Activated CD4-positive, alpha-beta T cell treated with anti-CD3 and anti-CD28 coated beads, Interleukin-2, amount 10 ng/mL, durations not matched to agents 24 days and 14 days (primary cell): ENCODE measurements at regions not wholly inside any gene's neighbourhood (a gene's known extent, or its start where the extent isn't known, plus 50 kb on each side); places are given as distances from the start of the nearest gene placed in this dataset.

Experiments
- DNase-seq: peaks from one replicate; pipeline ENCODE4 v3.0.0; 2022
- H3K27ac Mint-ChIP-seq: one replicate; pipeline ENCODE4 v1.8.0; 2022; ENCODE audit warnings: mild to moderate bottlenecking, mixed read lengths
- H3K27me3 Mint-ChIP-seq: one replicate; pipeline ENCODE4 v1.8.0; 2022; ENCODE audit warnings: mixed read lengths
- H3K36me3 Mint-ChIP-seq: one replicate; pipeline ENCODE4 v1.8.0; 2022; ENCODE audit warnings: low read depth, mild to moderate bottlenecking, mixed read lengths
- H3K4me1 Mint-ChIP-seq: one replicate; pipeline ENCODE4 v1.8.0; 2021; ENCODE audit warnings: mixed read lengths
- H3K4me3 Mint-ChIP-seq: one replicate; pipeline ENCODE4 v1.8.0; 2022; ENCODE audit warnings: mild to moderate bottlenecking, moderate library complexity, mixed read lengths
- H3K9me3 Mint-ChIP-seq: one replicate; pipeline ENCODE4 v1.8.0; 2021; ENCODE audit warnings: mixed read lengths
- intact Hi-C: fragments of 100-400 bp; cut with micrococcal nuclease; formaldehyde crosslinking; loops from one replicate; pipeline ENCODE4 v1.15.1; 2023

GRCh38 chr22:47837703-47838102 is 1075.3 kb downstream of the TBC1D22A start:
- no peak for DNase-seq
- no peaks in the 10 kb centered on the region for H3K27me3 Mint-ChIP-seq
- H3K36me3 Mint-ChIP-seq = no peaks in the 10 kb centered on the region
- H3K4me1 Mint-ChIP-seq = no peaks in the 10 kb centered on the region
- H3K27ac Mint-ChIP-seq = no peak overlapping the region
- H3K9me3 Mint-ChIP-seq = no peaks in the 10 kb centered on the region
- H3K4me3 Mint-ChIP-seq = no peak overlapping the region
- intact Hi-C loops = no loop called here

GRCh38 chr22:47836957-47837356 is 1074.5 kb downstream of the TBC1D22A start:
- H3K27me3 Mint-ChIP-seq = no peaks in the 10 kb centered on the region
- no peaks in the 10 kb centered on the region for H3K36me3 Mint-ChIP-seq
- no peak overlapping the region for H3K4me3 Mint-ChIP-seq
- intact Hi-C loops = no loop called here
- DNase-seq = no peak
- no peak overlapping the region for H3K27ac Mint-ChIP-seq
- H3K9me3 Mint-ChIP-seq = no peaks in the 10 kb centered on the region
- H3K4me1 Mint-ChIP-seq = no peaks in the 10 kb centered on the region

- Mint-ChIP-seq H3K4me1 (no peaks in the 10 kb centered on the region), H3K27me3 (no peaks in the 10 kb centered on the region), H3K27ac (no peak overlapping the region), H3K36me3 (no peaks in the 10 kb centered on the region), H3K4me3 (no peak overlapping the region), H3K9me3 (no peaks in the 10 kb centered on the region)
- intact Hi-C loops = no loop called here
- DNase-seq = no peak
These were observed 1073.3 kb downstream of the TBC1D22A start for GRCh38 chr22:47835726-47836125.

- no peaks in the 10 kb centered on the region for H3K4me1 Mint-ChIP-seq
- intact Hi-C loops = no loop called here
- DNase-seq = no peak
- no peaks in the 10 kb centered on the region for H3K9me3 Mint-ChIP-seq
- H3K36me3 Mint-ChIP-seq = no peaks in the 10 kb centered on the region
- no peak overlapping the region for H3K27ac Mint-ChIP-seq
- H3K27me3 Mint-ChIP-seq = no peaks in the 10 kb centered on the region
- H3K4me3 Mint-ChIP-seq = no peak overlapping the region
These were observed 1063.6 kb downstream of the TBC1D22A start for GRCh38 chr22:47826016-47826415.

- no peak for DNase-seq
- Mint-ChIP-seq H3K4me1 (no peaks in the 10 kb centered on the region), H3K4me3 (no peak overlapping the region), H3K27ac (no peak overlapping the region), H3K9me3 (peaks cover 3% of the 10 kb centered on the region), H3K27me3 (no peaks in the 10 kb centered on the region), H3K36me3 (no peaks in the 10 kb centered on the region)
- intact Hi-C loops = no loop called here
These were observed 1060.0 kb downstream of the TBC1D22A start for GRCh38 chr22:47822422-47822821.

- Mint-ChIP-seq H3K9me3 (peaks cover 7% of the 10 kb centered on the region), H3K4me1 (no peaks in the 10 kb centered on the region), H3K27me3 (no peaks in the 10 kb centered on the region), H3K36me3 (no peaks in the 10 kb centered on the region), H3K27ac (no peak overlapping the region), H3K4me3 (no peak overlapping the region)
- no peak for DNase-seq
- intact Hi-C loops = no loop called here
These were observed 1056.0 kb downstream of the TBC1D22A start for GRCh38 chr22:47818496-47818895.

- H3K4me1 Mint-ChIP-seq = no peaks in the 10 kb centered on the region
- intact Hi-C loops = no loop called here
- H3K27me3 Mint-ChIP-seq = no peaks in the 10 kb centered on the region
- H3K36me3 Mint-ChIP-seq = no peaks in the 10 kb centered on the region
- H3K4me3 Mint-ChIP-seq = no peak overlapping the region
- H3K9me3 Mint-ChIP-seq = peaks cover 7% of the 10 kb centered on the region
- no peak for DNase-seq
- no peak overlapping the region for H3K27ac Mint-ChIP-seq
These were observed 1054.9 kb downstream of the TBC1D22A start for GRCh38 chr22:47817380-47817779.

GRCh38 chr22:47816863-47817210 is 1054.4 kb downstream of the TBC1D22A start:
- Mint-ChIP-seq H3K4me3 (no peak overlapping the region), H3K27me3 (no peaks in the 10 kb centered on the region), H3K27ac (no peak overlapping the region), H3K9me3 (peaks cover 7% of the 10 kb centered on the region), H3K4me1 (no peaks in the 10 kb centered on the region), H3K36me3 (no peaks in the 10 kb centered on the region)
- no peak for DNase-seq
- intact Hi-C loops = no loop called here

GRCh38 chr22:47816121-47816862 is 1053.8 kb downstream of the TBC1D22A start:
- H3K27ac Mint-ChIP-seq = no peak overlapping the region
- no peak for DNase-seq
- no peaks in the 10 kb centered on the region for H3K4me1 Mint-ChIP-seq
- H3K4me3 Mint-ChIP-seq = no peak overlapping the region
- intact Hi-C loops = no loop called here
- H3K9me3 Mint-ChIP-seq = peaks cover 7% of the 10 kb centered on the region
- no peaks in the 10 kb centered on the region for H3K36me3 Mint-ChIP-seq
- H3K27me3 Mint-ChIP-seq = no peaks in the 10 kb centered on the region

GRCh38 chr22:47814474-47814873 is 1052.0 kb downstream of the TBC1D22A start:
- no peaks in the 10 kb centered on the region for H3K36me3 Mint-ChIP-seq
- DNase-seq = no peak
- intact Hi-C loops = no loop called here
- H3K27ac Mint-ChIP-seq = no peak overlapping the region
- H3K4me3 Mint-ChIP-seq = no peak overlapping the region
- H3K4me1 Mint-ChIP-seq = no peaks in the 10 kb centered on the region
- H3K27me3 Mint-ChIP-seq = no peaks in the 10 kb centered on the region
- peaks cover 11% of the 10 kb centered on the region for H3K9me3 Mint-ChIP-seq

- Mint-ChIP-seq H3K4me1 (no peaks in the 10 kb centered on the region), H3K9me3 (peaks cover 11% of the 10 kb centered on the region), H3K4me3 (no peak overlapping the region), H3K36me3 (no peaks in the 10 kb centered on the region), H3K27me3 (no peaks in the 10 kb centered on the region), H3K27ac (no peak overlapping the region)
- DNase-seq = no peak
- intact Hi-C loops = no loop called here
These were observed 1051.2 kb downstream of the TBC1D22A start for GRCh38 chr22:47813661-47814060.

GRCh38 chr22:47811971-47812370 is 1049.5 kb downstream of the TBC1D22A start:
- intact Hi-C loops = no loop called here
- Mint-ChIP-seq H3K36me3 (no peaks in the 10 kb centered on the region), H3K9me3 (peaks cover 7% of the 10 kb centered on the region), H3K27me3 (no peaks in the 10 kb centered on the region), H3K27ac (no peak overlapping the region), H3K4me1 (no peaks in the 10 kb centered on the region), H3K4me3 (no peak overlapping the region)
- DNase-seq = no peak

GRCh38 chr22:47810505-47811500 is 1048.4 kb downstream of the TBC1D22A start:
- Mint-ChIP-seq H3K27ac (no peak overlapping the region), H3K27me3 (no peaks in the 10 kb centered on the region), H3K4me1 (no peaks in the 10 kb centered on the region), H3K36me3 (no peaks in the 10 kb centered on the region), H3K4me3 (no peak overlapping the region), H3K9me3 (peaks cover 4% of the 10 kb centered on the region)
- intact Hi-C loops = no loop called here
- no peak for DNase-seq

- Mint-ChIP-seq H3K27ac (no peak overlapping the region), H3K27me3 (no peaks in the 10 kb centered on the region), H3K4me1 (no peaks in the 10 kb centered on the region), H3K36me3 (no peaks in the 10 kb centered on the region), H3K9me3 (peaks cover 4% of the 10 kb centered on the region), H3K4me3 (no peak overlapping the region)
- no peak for DNase-seq
- intact Hi-C loops = no loop called here
These were observed 1046.6 kb downstream of the TBC1D22A start for GRCh38 chr22:47808886-47809620.
